GM12878 (cell line): ENCODE measurements at regions not wholly inside any gene's neighbourhood (a gene's known extent, or its start where the extent isn't known, plus 50 kb on each side); places are given as distances from the start of the nearest gene placed in this dataset.

Source experiments
- CBX5 ChIP-seq: sonication (generic); IDR thresholded peaks from 2 replicates; pipeline ENCODE4 v1.6.1; 2016; ENCODE audit warnings: low read depth, moderate library complexity, mild to moderate bottlenecking, inconsistent platforms
- CHD2 ChIP-seq: IDR thresholded peaks from 2 replicates; pipeline ENCODE4 v1.6.1; 2011; ENCODE audit warnings: low read depth, low read length, improper control_type of control experiment, borderline replicate concordance
- CTCF ChIP-seq, 3 experiments: IDR thresholded peaks in 2 of 3; conservative IDR thresholded peaks in 1 of 3; 2 replicates each; pipeline ENCODE4 v1.5.1; 2011; ENCODE audit warnings: low read depth in 3 of 3, low read length in 3 of 3, mild to moderate bottlenecking in 3 of 3, control low read depth in 2 of 3, moderate library complexity in 2 of 3, inconsistent platforms in 1 of 3, mixed read lengths in 1 of 3; ENCODE audit not compliant: control insufficient read depth in 2 of 3, insufficient read depth in 1 of 3; ENCODE audit errors: extremely low read depth in 1 of 3
- E2F4 ChIP-seq: IDR thresholded peaks from 2 replicates; pipeline ENCODE4 v1.6.1; 2012; ENCODE audit warnings: low read depth, low read length, improper control_type of control experiment
- EZH2 ChIP-seq: IDR thresholded peaks from 2 replicates; pipeline ENCODE4 v1.6.1; 2012; ENCODE audit warnings: low read depth, mild to moderate bottlenecking, control low read depth, inconsistent platforms, low read length, borderline replicate concordance; ENCODE audit not compliant: control insufficient read depth
- FOS ChIP-seq: IDR thresholded peaks from 3 replicates; pipeline ENCODE4 v1.6.1; 2011; ENCODE audit warnings: borderline replicate concordance; ENCODE audit not compliant: insufficient read length; ENCODE audit errors: extremely low read depth
- FOXK2 ChIP-seq: fragments of 450-650 bp; IDR thresholded peaks from 2 replicates; pipeline ENCODE4 v1.6.1; 2017; ENCODE audit warnings: mild to moderate bottlenecking, moderate library complexity
- HCFC1 ChIP-seq: fragments of 150-350 bp; IDR thresholded peaks from 2 replicates; pipeline ENCODE4 v1.6.1; 2014; ENCODE audit warnings: low read length
- JUND ChIP-seq: IDR thresholded peaks from 2 replicates; pipeline ENCODE4 v1.6.1; 2012; ENCODE audit warnings: low read depth, mild to moderate bottlenecking, low read length, improper control_type of control experiment, moderate library complexity
- MXI1 ChIP-seq: fragments of 150-350 bp; IDR thresholded peaks from 2 replicates; pipeline ENCODE4 v1.6.1; 2011; ENCODE audit warnings: low read depth, mild to moderate bottlenecking, inconsistent platforms, low read length, improper control_type of control experiment
- NFIC ChIP-seq: IDR thresholded peaks from 2 replicates; pipeline ENCODE4 v1.6.1; 2012; ENCODE audit warnings: low read depth, mild to moderate bottlenecking, inconsistent platforms, low read length, moderate library complexity
- POLR2A ChIP-seq: IDR thresholded peaks from 2 replicates; pipeline ENCODE4 v1.6.1; 2011; ENCODE audit warnings: low read depth, mild to moderate bottlenecking, low read length
- SMC3 ChIP-seq: IDR thresholded peaks from 2 replicates; pipeline ENCODE4 v1.6.1; 2011; ENCODE audit warnings: low read length, improper control_type of control experiment, borderline replicate concordance
- TAF1 ChIP-seq: IDR thresholded peaks from 2 replicates; pipeline ENCODE4 v1.6.1; 2011; ENCODE audit warnings: mild to moderate bottlenecking, low read depth, low read length, borderline replicate concordance

GRCh38 chr16:85460252-85461021, 152.7 kb upstream of the GSE1 start:
- no peak for TF ChIP-seq SMC3
- no peak for TF ChIP-seq MXI1
- no peak for TF ChIP-seq FOS
- no peak for TF ChIP-seq TAF1
- no peak for TF ChIP-seq JUND
- TF ChIP-seq FOXK2, result no peak
- no peak for TF ChIP-seq NFIC
- no peak for TF ChIP-seq CHD2
- no peak for TF ChIP-seq CTCF (IDR thresholded peaks at IDR 0.05 in 2 of 3, conservative IDR thresholded peaks at IDR 0.05 in 1 of 3; ENCODE audit: control insufficient read depth in 2 of 3, extremely low read depth in 1 of 3, insufficient read depth in 1 of 3, low read depth in 3 of 3, low read length in 3 of 3)
- TF ChIP-seq POLR2A, result no peak
- no peak for TF ChIP-seq HCFC1
- no peak for TF ChIP-seq EZH2
- TF ChIP-seq E2F4, result no peak
- TF ChIP-seq CBX5, result no peak
